ENCODE measurements at regions not wholly inside any gene's neighbourhood (a gene's known extent, or its start where the extent isn't known, plus 50 kb on each side); places are given as distances from the start of the nearest gene placed in this dataset.

GRCh38 chr9:73231203-73231602, 79.5 kb downstream of the ANXA1 start:
- dilution Hi-C loops (cut with HindIII; ENCODE audit: low sequenced_read_pairs, unreplicated experiment): no loop called here
- CTCF ChIA-PET: no interaction called here

More at GRCh38 chr9:73231203-73231602, 79.5 kb downstream of the ANXA1 start:
- Histone ChIP-seq H3K4me1 (ENCODE audit: control insufficient read depth, insufficient read depth, low read length) (no peaks in the 10 kb centered on the region), H3K4me2 (ENCODE audit: low read depth, low read length) (no peak overlapping the region), H3K4ac (ENCODE audit: low read depth, low read length) (no peak overlapping the region), H3K18ac (ENCODE audit: low read depth, low read length) (no peak overlapping the region), H2AFZ (replicated peaks; ENCODE audit: low read length, poor library complexity) (no peak overlapping the region), H4K8ac (ENCODE audit: low read depth in 2 of 2, low read length in 2 of 2) (no peak overlapping the region), H2BK15ac (ENCODE audit: low read depth, low read length) (no peak overlapping the region), H3K79me1 (ENCODE audit: low read depth in 1 of 2, low read length in 2 of 2) (no peaks in the 10 kb centered on the region), H2AK5ac (ENCODE audit: low read depth, low read length) (no peak overlapping the region), H3K27me3 (ENCODE audit: control insufficient read depth, insufficient read depth, low read length) (no peaks in the 10 kb centered on the region), H2BK20ac (ENCODE audit: low read depth, low read length) (no peak overlapping the region), H2BK120ac (ENCODE audit: low read depth, low read length) (no peak overlapping the region), H3K27ac (ENCODE audit: insufficient read depth, low read length) (no peak overlapping the region), H2AK9ac (replicated peaks; ENCODE audit: low read depth, low read length, poor library complexity) (no peak overlapping the region), H3K9me1 (ENCODE audit: insufficient read depth, low read length) (no peaks in the 10 kb centered on the region), H4K20me1 (ENCODE audit: insufficient read depth, low read length) (no peaks in the 10 kb centered on the region), H3K36me3 (ENCODE audit: control insufficient read depth, insufficient read depth, low read length) (no peaks in the 10 kb centered on the region), H4K91ac (ENCODE audit: insufficient read depth, low read depth, low read length) (no peak overlapping the region), H3K14ac (replicated peaks; ENCODE audit: low read depth, low read length) (no peak overlapping the region), H3K4me3 (ENCODE audit: insufficient read depth, low read depth, low read length) (no peak overlapping the region), H3K56ac (ENCODE audit: extremely low read depth, insufficient read depth, low read length) (no peak overlapping the region), H4K5ac (ENCODE audit: low read depth, low read length) (no peak overlapping the region), H3K9ac (ENCODE audit: low read depth, low read length) (no peak overlapping the region), H3K9me3 (ENCODE audit: control insufficient read depth, insufficient read depth, low read length) (no peaks in the 10 kb centered on the region), H2BK5ac (ENCODE audit: low read depth, low read length, poor library complexity, severe bottlenecking) (no peak overlapping the region), H3K23ac (ENCODE audit: low read depth, low read length) (no peak overlapping the region)
- in situ Hi-C loops (cut with MboI; ENCODE audit: low sequenced_read_pairs) (no loop called here), intact Hi-C loops (cut with micrococcal nuclease) (no loop called here)
- TF ChIP-seq NFE2L2 (IDR thresholded peaks at IDR 0.05; ENCODE audit: low read depth, low read length) (no peak), RAD21 (IDR thresholded peaks at IDR 0.05; ENCODE audit: low read length) (no peak), CHD1 (IDR thresholded peaks at IDR 0.05; ENCODE audit: low read depth, low read length) (no peak), FOS (IDR thresholded peaks at IDR 0.05; ENCODE audit: low read depth, low read length) (no peak), USF2 (IDR thresholded peaks at IDR 0.05; ENCODE audit: low read depth, low read length) (no peak), CTCF (conservative IDR thresholded peaks at IDR 0.05; ENCODE audit: low read depth, low read length) (no peak), MAFK (IDR thresholded peaks at IDR 0.05; ENCODE audit: low read depth, low read length) (no peak), SMC3 (IDR thresholded peaks at IDR 0.05; ENCODE audit: low read depth, low read length) (no peak), MXI1 (IDR thresholded peaks at IDR 0.05; ENCODE audit: borderline replicate concordance, low read depth, low read length) (no peak), BHLHE40 (IDR thresholded peaks at IDR 0.05; ENCODE audit: low read depth, low read length) (no peak), CEBPB (IDR thresholded peaks at IDR 0.05; ENCODE audit: low read depth, low read length) (no peak), RFX5 (IDR thresholded peaks at IDR 0.05; ENCODE audit: low read depth, low read length) (no peak), MAZ (IDR thresholded peaks at IDR 0.05; ENCODE audit: borderline replicate concordance, low read depth, low read length) (no peak), RCOR1 (IDR thresholded peaks at IDR 0.05; ENCODE audit: insufficient replicate concordance, low read length) (no peak), POLR2A (IDR thresholded peaks at IDR 0.05; ENCODE audit: low read depth, low read length) (no peak), ELK1 (IDR thresholded peaks at IDR 0.05; ENCODE audit: borderline replicate concordance, low read depth, low read length) (no peak)
- ATAC-seq (ENCODE audit: low read depth) (no peak), DNase-seq (no peak)
- no TSS peak for BruUV-seq (replicated peaks)
- POLR2A ChIA-PET (ENCODE audit: unreplicated experiment): no interaction called here

Measured in IMR-90 (cell line).